Progenitor cell of endocrine pancreas (in vitro differentiated cells): ENCODE measurements at regions not wholly inside any gene's neighbourhood (a gene's known extent, or its start where the extent isn't known, plus 50 kb on each side); places are given as distances from the start of the nearest gene placed in this dataset.
"Not testable (repeated sequence)": the region's sequence is repeated elsewhere in the genome, so short reads cannot be mapped to it uniquely, and the experiment has no call there.

Experiments used
- DNase-seq: peaks from one replicate; pipeline ENCODE4 v3.0.0; 2021; ENCODE audit warnings: low spot score; ENCODE audit not compliant: unreplicated experiment
- H3K27ac Mint-ChIP-seq: 2 replicates; pipeline ENCODE4 v1.8.0; 2021; ENCODE audit warnings: mild to moderate bottlenecking, moderate library complexity, mixed read lengths
- H3K27me3 Mint-ChIP-seq: 2 replicates; pipeline ENCODE4 v1.8.0; 2021; ENCODE audit warnings: mixed read lengths
- H3K36me3 Mint-ChIP-seq: 2 replicates; pipeline ENCODE4 v1.8.0; 2022; ENCODE audit warnings: mixed read lengths; ENCODE audit not compliant: insufficient read depth
- H3K4me1 Mint-ChIP-seq: 2 replicates; pipeline ENCODE4 v1.8.0; 2021; ENCODE audit warnings: low read depth, mixed read lengths
- H3K4me3 Mint-ChIP-seq: 2 replicates; pipeline ENCODE4 v1.8.0; 2021; ENCODE audit warnings: low read depth, mild to moderate bottlenecking, moderate library complexity, mixed read lengths
- H3K9me3 Mint-ChIP-seq: 2 replicates; pipeline ENCODE4 v1.8.0; 2021; ENCODE audit warnings: low read depth, mixed read lengths
- CTCF ChIP-seq: fragments of 200-600 bp; sonication (generic); IDR thresholded peaks from one replicate; pipeline ENCODE4 v1.5.0; 2021; ENCODE audit warnings: antibody characterized with exemption, mild to moderate bottlenecking; ENCODE audit not compliant: unreplicated experiment

GRCh38 chr12:28998662-28999120, 150.4 kb upstream of the FAR2 start:
- DNase-seq, result no peak
- Mint-ChIP-seq H3K36me3 (no peaks in the 10 kb centered on the region), H3K27ac (no peak overlapping the region)

GRCh38 chr12:29004066-29004935, 144.8 kb upstream of the FAR2 start:
- Mint-ChIP-seq H3K9me3 (no peaks in the 10 kb centered on the region), H3K27me3 (no peaks in the 10 kb centered on the region), H3K27ac (no peak overlapping the region), H3K4me1 (no peaks in the 10 kb centered on the region), H3K36me3 (no peaks in the 10 kb centered on the region), H3K4me3 (no peak overlapping the region)
- TF ChIP-seq CTCF, result no peak
- DNase-seq, result no peak

More at GRCh38 chr12:28998662-28999120, 150.4 kb upstream of the FAR2 start:
- Mint-ChIP-seq H3K4me1 (no peaks in the 10 kb centered on the region), H3K9me3 (no peaks in the 10 kb centered on the region), H3K4me3 (no peak overlapping the region), H3K27me3 (no peaks in the 10 kb centered on the region)
- TF ChIP-seq CTCF, result peak; percentile 69

- Mint-ChIP-seq H3K36me3 (no peaks in the 10 kb centered on the region), H3K27me3 (peaks cover 4% of the 10 kb centered on the region), H3K27ac (no peak overlapping the region), H3K9me3 (no peaks in the 10 kb centered on the region), H3K4me3 (no peak overlapping the region), H3K4me1 (no peaks in the 10 kb centered on the region)
- DNase-seq, result no peak
- no peak for TF ChIP-seq CTCF
These were observed 144.2 kb upstream of the FAR2 start for GRCh38 chr12:29004936-29005304.

GRCh38 chr12:29008786-29009185, 140.3 kb upstream of the FAR2 start:
- no peak for DNase-seq
- Mint-ChIP-seq H3K27ac (no peak overlapping the region), H3K36me3 (no peaks in the 10 kb centered on the region), H3K9me3 (no peaks in the 10 kb centered on the region), H3K4me1 (peaks cover 5% of the 10 kb centered on the region), H3K27me3 (peaks cover 4% of the 10 kb centered on the region), H3K4me3 (no peak overlapping the region)
- TF ChIP-seq CTCF, result no peak

- Mint-ChIP-seq H3K27ac (no peak overlapping the region), H3K36me3 (no peaks in the 10 kb centered on the region), H3K4me3 (no peak overlapping the region), H3K27me3 (peaks cover 4% of the 10 kb centered on the region), H3K4me1 (peaks cover 10% of the 10 kb centered on the region), H3K9me3 (no peaks in the 10 kb centered on the region)
- no peak for TF ChIP-seq CTCF
- no peak for DNase-seq
These were observed 136.4 kb upstream of the FAR2 start for GRCh38 chr12:29012673-29013072.

- DNase-seq, H3K4me1 Mint-ChIP-seq, H3K36me3 Mint-ChIP-seq, H3K4me3 Mint-ChIP-seq, H3K9me3 Mint-ChIP-seq, H3K27ac Mint-ChIP-seq, H3K27me3 Mint-ChIP-seq: not testable (repeated sequence)
These were observed 131.5 kb upstream of the FAR2 start for GRCh38 chr12:29017532-29017931.
